Activated CD4-positive, CD25-positive, alpha-beta regulatory T cell treated with anti-CD3 and anti-CD28 coated beads, Interleukin-2, amount 50 U/mL, for 16 hours (primary cell): ENCODE measurements at regions not wholly inside any gene's neighbourhood (a gene's known extent, or its start where the extent isn't known, plus 50 kb on each side); places are given as distances from the start of the nearest gene placed in this dataset.
"Not testable (repeated sequence)": the region's sequence is repeated elsewhere in the genome, so short reads cannot be mapped to it uniquely, and the experiment has no call there.

Source experiments
- DNase-seq: peaks from one replicate; pipeline ENCODE4 v3.0.0-alpha.2; 2020; ENCODE audit warnings: low read depth, low spot score

GRCh38 chr6:110558575-110558974 lies 82.2 kb upstream of the SLC22A16 start:
- no peak for DNase-seq

DNA sequence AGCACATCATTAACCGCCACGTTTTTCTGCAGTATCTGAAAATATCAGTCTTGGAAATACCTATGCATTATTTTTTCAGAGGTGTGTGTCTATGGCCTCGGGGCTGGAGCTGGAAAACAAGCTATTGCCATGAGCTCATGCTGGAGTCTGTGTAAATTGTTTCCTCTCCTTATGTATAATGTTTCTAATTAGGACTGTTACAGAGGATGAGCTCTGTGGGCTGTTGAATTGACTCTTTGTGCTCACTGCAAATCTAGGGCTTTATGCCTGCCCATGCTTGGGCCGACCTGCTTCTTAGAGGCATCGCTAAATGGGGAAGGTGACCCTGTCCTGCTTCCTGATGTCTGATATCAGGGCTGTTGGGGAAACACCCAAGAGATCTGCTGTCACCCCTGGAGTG lies 80.8 kb upstream of the SLC22A16 start:
- DNase-seq: no peak

DNA sequence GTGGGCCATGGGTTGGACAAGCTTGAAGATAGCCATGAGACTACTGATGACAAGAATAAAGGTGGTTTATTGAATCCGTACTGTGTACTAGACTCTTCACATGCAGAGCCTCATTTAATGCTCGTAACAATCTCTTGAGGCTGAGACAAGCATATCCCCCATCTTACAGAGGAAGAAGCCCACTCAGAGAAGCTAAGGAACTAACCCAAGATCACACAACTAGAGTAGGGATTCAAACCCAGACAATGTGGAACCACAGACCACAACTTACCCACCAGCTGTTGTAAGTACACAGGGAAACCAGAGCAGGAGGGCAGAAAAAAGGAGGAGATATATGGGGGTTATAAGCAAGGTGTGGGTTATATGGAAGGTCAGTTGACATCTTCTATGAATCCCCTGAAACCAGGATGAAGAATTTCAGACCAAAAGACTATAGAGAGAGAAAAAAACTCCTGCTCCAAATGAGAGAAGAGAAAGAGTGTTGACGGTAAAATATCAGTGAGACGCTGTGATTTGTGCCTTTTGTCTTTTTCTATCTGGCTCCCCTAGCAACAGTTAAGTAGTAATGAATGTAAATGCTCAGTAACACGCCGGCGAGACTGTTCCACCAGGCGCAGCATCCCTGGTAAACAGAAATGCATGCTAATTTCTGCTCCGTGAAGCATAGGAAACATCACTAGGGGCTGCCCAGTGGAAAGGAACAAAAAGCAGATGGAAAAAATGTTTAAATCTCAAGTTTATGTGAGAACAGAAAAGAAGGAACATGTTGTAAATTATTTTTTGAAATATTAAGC lies 80.1 kb upstream of the SLC22A16 start:
- no peak for DNase-seq

DNA sequence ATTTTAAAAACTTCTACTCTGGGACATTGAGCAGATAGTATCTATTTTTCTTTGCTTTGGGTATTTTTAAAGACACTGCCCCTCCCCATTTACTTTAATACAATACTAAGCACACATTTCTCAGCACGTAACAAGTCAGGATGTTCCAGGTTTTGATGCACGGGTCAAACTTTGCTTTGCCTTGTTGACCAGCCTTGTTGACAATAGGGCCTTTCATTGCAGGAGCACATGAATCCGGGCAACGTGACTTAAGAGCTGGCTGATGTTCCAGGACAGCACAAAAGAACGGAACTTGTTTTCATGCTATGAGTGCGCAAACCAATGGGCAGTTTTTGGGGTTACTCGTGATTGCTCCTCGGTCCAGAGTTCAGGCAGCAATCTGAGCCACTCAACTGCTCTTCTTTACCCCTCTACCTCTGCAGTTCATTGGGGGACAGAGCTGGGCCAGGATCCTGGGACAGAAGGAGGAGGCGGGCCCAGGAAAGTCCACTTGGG lies 78.6 kb upstream of the SLC22A16 start:
- no peak for DNase-seq

DNA sequence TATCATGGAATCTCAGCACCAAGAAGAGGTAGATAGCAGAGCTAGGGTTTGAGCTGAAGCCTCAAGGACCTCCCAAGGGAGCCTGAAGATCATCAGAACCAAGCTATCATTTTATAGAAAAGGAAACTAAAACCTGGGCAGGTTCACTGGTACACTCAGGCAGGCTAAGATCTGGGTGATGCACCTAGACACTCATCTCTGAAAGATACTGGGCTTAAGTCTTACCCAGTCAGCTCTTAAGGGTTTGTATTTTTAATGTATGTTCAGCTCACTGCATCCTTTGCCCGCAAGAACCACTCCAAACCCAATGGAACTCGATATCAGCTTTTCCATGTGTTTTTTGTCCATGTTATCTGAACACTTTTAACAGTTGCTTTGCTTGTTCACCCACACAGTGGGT lies 78.0 kb upstream of the SLC22A16 start:
- no peak for DNase-seq

DNA sequence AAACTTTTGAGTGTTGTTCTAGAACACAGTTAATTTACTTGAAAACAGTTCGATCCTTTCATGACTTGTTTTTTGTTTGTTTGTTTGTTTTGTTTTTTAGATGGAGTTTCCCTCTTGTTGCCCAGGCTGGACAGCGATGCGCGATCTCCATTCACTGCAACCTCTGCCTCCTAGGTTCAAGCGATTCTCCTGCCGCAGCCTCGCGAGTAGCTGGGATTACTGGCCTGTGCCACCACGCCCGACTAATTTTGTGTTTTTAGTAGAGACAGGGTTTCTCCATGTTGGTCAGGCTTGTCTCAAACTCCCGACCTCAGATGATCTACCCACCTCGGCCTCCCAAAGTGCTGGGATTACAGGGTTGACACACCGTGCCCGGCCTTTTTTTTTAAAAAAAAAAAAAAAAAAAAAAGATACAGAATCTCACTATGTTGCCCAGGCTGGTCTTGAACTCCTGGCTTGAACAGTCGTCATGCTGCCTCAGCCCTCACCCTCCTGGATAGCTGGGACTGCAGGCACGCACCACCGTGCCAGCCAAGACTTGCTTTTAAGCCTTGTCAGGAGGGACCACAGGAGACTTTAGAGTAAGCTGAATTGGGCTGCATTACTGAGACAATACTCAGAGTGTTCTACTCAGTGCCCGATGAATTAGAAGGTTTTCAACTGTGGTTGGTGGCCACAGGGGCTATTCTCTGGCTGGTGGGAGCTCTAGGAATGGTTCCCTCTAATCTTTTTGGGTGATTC lies 76.7 kb upstream of the SLC22A16 start:
- DNase-seq: no peak

DNA sequence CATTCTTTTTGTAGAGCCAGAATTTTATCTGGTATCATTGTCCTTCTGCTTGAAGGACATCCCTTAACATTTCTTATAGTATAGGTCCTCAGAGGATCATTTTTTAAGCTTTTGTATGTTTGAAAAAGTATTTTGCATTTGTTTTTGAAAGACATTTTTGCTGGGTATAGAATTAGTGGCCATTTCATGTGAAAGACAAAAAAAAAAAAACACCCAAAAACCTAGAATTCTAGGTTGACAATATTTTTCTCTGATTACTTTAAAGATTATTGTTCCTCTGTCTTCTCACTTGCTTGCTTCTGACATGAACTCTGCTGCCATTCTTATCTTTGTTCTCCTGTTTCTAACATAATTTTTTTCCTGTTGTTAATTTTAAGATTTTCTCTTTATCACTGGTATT lies 75.7 kb upstream of the SLC22A16 start:
- no peak for DNase-seq

DNA sequence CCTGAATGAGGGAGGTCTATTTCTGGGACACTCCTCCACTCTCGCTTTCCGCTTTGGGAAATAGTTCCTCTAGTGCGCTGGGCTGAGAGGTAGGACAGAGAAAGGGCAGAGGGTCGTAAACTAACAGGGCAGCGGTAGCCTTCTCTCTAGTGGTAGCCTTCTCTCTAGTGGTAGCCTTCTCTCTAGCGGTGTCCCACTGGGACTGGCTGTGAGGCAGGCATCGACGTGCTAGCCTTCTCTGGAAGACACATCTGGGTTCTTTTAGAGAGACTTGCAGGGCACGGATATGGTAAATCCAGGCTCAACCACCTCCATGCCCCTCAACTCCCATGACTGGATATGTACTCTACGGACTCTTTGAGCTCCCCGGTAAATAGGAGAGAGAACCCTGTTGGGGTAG lies 74.7 kb upstream of the SLC22A16 start:
- DNase-seq: no peak

DNA sequence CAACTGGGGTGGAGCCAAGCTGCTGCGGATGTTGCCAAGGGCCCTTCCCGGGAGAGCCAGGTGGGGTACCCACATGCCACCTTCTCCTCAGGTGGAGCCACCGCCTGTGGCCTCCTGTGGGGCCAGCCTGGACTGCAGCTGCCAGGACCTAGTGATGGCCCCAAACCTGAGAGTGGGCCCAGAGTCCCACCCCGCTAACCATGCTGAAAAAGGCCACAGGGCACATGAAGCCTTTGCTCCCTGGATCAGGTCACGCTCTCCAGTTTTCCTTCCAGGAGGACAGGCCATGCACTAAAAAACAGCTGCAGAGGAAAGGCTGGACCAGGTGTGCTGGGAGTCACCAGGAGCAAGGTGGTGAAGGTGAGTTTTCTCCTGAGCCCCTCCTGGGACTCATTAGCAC lies 73.9 kb upstream of the SLC22A16 start:
- no peak for DNase-seq

DNA sequence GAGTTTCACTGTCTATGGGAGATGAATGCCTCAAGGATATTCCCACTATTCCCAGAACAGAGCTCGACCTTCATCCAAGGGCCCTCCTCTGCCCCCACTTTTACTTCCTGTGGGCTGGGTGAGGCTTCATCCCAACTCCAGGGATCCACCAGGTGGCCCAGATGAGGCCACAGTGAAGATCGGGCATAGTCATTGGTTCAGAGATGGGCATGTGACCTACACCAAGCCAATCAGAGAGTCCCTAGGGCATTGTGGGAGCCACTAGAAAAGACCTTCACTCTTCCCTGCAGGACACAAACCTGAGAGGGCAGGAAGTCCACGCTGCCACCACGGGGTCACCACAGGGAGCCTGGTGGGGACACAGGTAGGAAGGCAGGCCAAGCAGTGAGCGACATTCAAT lies 72.9 kb upstream of the SLC22A16 start:
- DNase-seq: no peak

DNA sequence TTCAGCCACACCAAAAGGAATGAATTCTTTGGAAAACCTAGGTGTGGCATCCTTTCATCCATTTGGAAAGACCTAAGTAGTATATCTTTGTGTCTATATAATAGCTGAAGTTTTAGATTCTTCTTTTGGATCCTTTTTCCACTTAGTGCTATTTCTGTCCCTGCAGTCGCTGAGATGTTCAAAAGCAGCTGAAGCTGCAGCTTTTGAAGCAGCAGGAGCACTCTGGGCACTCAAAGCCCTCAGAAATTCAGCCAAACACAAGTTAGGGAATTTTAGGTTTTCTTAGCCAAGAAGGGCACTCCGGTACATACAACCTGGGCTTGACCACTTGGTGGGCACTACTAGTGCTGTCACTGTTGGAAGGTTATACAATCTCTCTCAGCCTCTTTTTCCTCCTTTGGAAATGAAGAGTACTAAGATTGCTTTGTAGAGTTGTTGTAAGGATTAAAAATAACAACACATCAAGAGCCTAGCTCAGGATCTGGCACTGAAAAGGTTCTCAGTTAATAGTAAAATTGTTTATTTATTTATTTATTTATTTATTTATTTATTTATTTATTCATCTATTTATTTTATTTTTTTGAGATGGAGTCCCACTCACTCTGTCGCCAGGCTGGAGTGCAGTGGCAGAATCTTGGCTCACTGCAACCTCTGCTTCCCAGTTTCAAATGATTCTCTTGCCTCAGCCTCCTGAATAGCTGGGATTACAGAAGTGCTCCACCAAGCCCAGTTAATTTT lies 71.9 kb upstream of the SLC22A16 start:
- DNase-seq: no peak

- DNase-seq: no peak
These were observed 71.0 kb upstream of the SLC22A16 start for GRCh38 chr6:110547266-110547964.

DNA sequence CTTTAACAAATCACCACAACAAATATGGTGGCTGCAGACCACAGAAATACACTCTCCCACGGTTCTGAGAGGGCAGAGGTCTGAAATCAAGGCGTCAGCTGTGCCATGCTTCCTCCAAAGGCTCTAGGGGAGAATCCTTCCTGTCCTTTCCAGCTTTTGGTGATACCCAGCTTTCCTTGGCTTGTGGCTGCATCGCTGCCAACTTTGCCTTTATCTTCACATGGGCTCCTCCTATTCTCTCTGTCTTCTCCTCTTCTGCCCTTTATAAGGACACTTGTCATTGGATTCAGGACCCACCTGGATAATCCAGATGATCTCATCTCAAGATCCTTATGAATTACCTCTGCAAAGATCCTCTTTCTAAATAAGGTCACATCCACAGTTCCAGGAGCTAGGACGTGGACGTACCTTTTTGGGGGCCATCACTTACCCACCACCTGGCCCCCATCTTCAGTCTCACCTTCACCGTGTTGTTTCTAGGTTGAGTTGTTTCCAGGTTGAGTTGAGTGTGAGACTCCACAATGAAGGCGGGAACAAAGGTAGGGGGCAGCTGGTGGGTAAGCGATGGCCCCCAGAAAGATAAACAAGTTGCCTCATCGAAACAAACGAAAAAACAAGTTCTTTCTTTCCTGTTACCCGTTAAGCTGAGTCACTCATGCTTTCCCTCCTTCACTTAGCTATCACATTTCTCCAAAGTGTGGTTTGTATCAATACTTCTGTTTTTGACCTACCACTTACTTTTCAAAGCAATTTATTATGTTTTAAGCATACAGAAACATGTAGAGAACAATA lies 68.9 kb upstream of the SLC22A16 start:
- DNase-seq: no peak

- DNase-seq: no peak
These were observed 68.1 kb upstream of the SLC22A16 start for GRCh38 chr6:110544472-110544871.

DNA sequence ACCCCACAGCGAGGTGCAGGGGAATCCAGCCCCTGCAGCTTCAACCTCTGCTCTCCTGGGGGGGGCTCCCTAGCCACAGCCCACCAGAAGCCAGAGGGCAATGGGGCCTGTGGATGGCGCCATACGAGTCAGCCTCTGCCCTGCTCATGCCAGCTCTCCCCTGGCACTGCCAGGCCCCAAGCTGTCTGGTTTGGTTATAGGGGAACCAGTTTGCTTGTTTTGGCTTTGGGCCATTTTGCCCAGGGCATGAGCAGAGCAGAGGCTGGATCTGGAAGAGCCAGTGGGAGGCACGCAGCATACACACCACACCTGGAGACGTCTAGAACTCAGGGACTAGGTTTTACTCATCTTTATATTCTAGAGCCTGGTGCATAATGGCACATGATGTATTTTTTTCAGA lies 66.7 kb upstream of the SLC22A16 start:
- DNase-seq: no peak

DNA sequence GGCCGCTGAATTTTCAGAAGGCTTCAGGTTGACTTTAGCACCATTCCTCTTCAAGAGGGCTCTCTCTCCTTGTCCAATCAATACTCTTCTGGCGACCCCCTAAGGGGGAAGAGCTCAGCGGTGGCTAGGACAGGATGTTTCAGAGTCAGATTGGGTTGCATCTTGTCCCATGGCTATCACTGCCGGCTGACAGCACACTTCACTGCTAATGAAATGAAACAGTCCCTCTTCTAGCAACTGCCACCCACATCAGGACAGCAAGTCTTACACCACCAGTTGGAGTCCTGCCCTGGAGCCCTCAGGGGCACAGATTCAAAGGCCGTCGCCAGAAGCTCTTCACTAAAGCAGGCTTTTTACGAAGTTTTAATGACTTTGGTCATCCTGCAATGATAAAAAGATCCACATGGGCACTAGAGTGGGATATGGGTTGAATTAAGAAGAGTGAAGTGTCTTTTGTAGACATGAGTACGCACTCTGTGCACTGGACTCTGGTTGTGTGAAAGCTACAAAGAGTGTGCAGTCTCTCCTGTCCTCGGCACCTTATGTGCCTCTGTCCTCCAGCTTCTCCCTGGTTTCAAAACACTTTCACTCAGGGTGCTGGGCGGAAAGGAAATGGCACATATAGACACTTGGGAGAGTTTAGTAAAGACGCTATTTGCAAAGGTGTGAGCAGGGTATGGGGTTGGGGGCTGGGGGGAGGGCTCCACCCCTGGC lies 66.1 kb upstream of the SLC22A16 start:
- no peak for DNase-seq

DNA sequence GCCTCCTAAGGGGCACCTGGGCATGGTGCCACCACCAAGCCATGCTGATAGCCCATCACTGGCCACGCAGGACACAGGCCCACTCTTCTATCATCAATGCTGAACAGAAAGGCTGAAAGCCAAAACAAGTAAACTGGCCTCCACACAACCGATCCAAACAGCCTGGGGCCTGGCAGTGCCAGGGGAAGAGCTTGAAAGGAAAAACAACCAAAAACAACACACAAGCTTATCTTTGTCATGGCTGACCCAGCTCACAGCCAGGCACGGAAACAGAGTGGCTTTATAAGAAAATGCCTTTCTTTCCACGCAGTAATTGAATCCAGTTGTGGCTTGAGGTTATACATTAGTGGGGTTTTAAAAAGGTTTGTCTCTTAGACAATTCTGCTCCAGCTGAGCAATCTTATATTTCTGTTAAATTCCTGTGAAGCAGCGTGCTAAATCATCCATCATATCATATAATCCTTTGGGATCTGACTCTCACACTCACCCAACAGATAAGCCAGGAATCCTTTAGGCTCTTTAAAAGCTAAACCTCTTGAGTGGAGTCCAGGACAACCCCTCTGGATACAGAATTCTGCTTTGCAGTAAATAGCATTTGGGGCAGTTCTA lies 65.4 kb upstream of the SLC22A16 start:
- no peak for DNase-seq

GRCh38 chr6:110539277-110540019 lies 63.0 kb upstream of the SLC22A16 start:
- not testable (repeated sequence) for DNase-seq
